Suprapubic skin (tissue), 4 donors: ENCODE measurements at regions not wholly inside any gene's neighbourhood (a gene's known extent, or its start where the extent isn't known, plus 50 kb on each side); places are given as distances from the start of the nearest gene placed in this dataset.

Source experiments
- DNase-seq, 2 donors: peaks; one replicate each; pipeline ENCODE4 v3.0.0-alpha.2; 2019; ENCODE audit warnings: low spot score in 2 of 2
- H3K27ac ChIP-seq: fragments of 200-600 bp; sonication (generic); one replicate; pipeline ENCODE4 v1.5.1; 2019
- H3K27me3 ChIP-seq: fragments of 200-600 bp; sonication (generic); one replicate; pipeline ENCODE4 v1.5.1; 2019
- H3K36me3 ChIP-seq: fragments of 200-600 bp; sonication (generic); one replicate; pipeline ENCODE4 v1.5.1; 2019
- H3K4me1 ChIP-seq: fragments of 200-600 bp; sonication (generic); one replicate; pipeline ENCODE4 v1.5.1; 2019
- H3K4me3 ChIP-seq: fragments of 200-600 bp; sonication (generic); one replicate; pipeline ENCODE4 v1.5.1; 2019; ENCODE audit warnings: mild to moderate bottlenecking
- H3K9me3 ChIP-seq: fragments of 200-600 bp; sonication (generic); one replicate; pipeline ENCODE4 v1.5.1; 2019
- EP300 ChIP-seq: sonication (generic); formaldehyde crosslinking; IDR thresholded peaks from one replicate; pipeline ENCODE4 v1.6.1; 2017; ENCODE audit warnings: antibody characterized with exemption
- POLR2A ChIP-seq, 2 donors: fragments of 450-650 bp; IDR thresholded peaks; one replicate each; pipeline ENCODE4 v1.6.1; 2017; ENCODE audit warnings: antibody characterized with exemption in 2 of 2, mild to moderate bottlenecking in 2 of 2, moderate library complexity in 2 of 2
- POLR2AphosphoS5 ChIP-seq, 3 donors: sonication (generic); formaldehyde crosslinking; IDR thresholded peaks; one replicate each; pipeline ENCODE4 v1.6.1; 2017; ENCODE audit warnings: antibody characterized with exemption in 3 of 3
- WGBS: methylation state at CpG from one replicate; pipeline ENCODE4 v1.1.5; 2018; 5-methylcytosine and 5-hydroxymethylcytosine counted together
- TF ChIP-seq, protein P1 (sequence below), 2 donors: fragments of 200-600 bp in 1 of 2; fragments of 450-650 bp in 1 of 2; sonication (generic) in 1 of 2; IDR thresholded peaks; one replicate each; pipeline ENCODE4 v1.5.1; 2016 to 2019; ENCODE audit warnings: antibody characterized with exemption in 2 of 2, mild to moderate bottlenecking in 1 of 2, moderate library complexity in 1 of 2

DNA sequence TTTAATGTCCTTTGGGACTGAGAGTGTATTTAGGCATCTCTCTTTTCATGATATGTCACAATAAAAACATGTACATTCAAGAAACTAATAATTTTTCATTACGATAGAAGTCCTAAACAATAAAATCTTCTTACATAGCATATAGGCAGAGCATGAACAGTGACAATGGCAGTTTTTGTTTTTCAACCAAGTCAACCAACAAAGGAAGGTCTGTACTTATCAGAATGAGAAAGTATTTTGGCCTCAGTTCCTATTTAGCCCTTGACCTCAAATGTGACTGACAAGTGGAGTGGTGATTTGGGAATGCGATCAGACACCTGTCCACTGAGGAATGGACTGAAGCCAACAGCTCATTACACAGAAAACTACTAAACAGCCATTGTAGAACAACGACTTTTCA lies 219.5 kb downstream of the TMEM161B start:
- TF ChIP-seq EP300 = no peak
- TF ChIP-seq, protein P1, sequence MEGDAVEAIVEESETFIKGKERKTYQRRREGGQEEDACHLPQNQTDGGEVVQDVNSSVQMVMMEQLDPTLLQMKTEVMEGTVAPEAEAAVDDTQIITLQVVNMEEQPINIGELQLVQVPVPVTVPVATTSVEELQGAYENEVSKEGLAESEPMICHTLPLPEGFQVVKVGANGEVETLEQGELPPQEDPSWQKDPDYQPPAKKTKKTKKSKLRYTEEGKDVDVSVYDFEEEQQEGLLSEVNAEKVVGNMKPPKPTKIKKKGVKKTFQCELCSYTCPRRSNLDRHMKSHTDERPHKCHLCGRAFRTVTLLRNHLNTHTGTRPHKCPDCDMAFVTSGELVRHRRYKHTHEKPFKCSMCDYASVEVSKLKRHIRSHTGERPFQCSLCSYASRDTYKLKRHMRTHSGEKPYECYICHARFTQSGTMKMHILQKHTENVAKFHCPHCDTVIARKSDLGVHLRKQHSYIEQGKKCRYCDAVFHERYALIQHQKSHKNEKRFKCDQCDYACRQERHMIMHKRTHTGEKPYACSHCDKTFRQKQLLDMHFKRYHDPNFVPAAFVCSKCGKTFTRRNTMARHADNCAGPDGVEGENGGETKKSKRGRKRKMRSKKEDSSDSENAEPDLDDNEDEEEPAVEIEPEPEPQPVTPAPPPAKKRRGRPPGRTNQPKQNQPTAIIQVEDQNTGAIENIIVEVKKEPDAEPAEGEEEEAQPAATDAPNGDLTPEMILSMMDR (IDR thresholded peaks at IDR 0.05) = no peak
- TF ChIP-seq POLR2AphosphoS5 (IDR thresholded peaks at IDR 0.05) = no peak
- no peak for TF ChIP-seq POLR2A (IDR thresholded peaks at IDR 0.05)
- Histone ChIP-seq H3K27ac (no peak overlapping the region), H3K4me3 (no peak overlapping the region), H3K27me3 (no peaks in the 10 kb centered on the region), H3K4me1 (no peaks in the 10 kb centered on the region), H3K36me3 (no peaks in the 10 kb centered on the region), H3K9me3 (no peaks in the 10 kb centered on the region)
- 77% methylated on average over 3 of the region's 3 CpGs for WGBS
- no peak for DNase-seq

DNA sequence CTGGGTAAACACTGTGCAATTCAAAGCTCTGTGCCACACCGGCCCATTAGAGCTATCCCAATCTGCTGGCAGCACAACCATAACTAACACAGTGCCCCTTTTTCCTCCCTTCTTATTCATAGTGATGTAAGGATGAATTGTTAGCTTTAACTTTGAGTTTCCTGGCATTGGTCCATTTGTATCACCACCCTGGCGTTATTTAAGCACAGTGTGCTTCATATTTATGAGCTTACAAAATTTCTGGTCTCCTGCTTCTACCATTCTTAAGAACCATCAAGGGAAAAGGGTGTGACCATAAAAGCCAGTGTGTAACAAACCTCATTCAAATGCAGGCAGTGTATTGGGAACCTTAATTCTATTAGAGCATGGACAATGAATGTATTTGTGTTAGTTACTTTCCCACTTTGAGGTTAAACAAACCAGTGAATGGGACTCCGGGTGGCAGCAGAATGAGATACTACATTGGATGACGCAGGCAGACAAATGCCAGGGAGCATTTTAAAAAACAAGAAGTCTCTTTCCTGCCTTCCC lies 222.6 kb downstream of the TMEM161B start:
- no peak for TF ChIP-seq POLR2A (IDR thresholded peaks at IDR 0.05)
- TF ChIP-seq POLR2AphosphoS5 (IDR thresholded peaks at IDR 0.05) = no peak
- TF ChIP-seq, protein P1 (IDR thresholded peaks at IDR 0.05) = no peak
- TF ChIP-seq EP300 = no peak
- Histone ChIP-seq H3K36me3 (no peaks in the 10 kb centered on the region), H3K4me3 (no peak overlapping the region), H3K27me3 (no peaks in the 10 kb centered on the region), H3K4me1 (no peaks in the 10 kb centered on the region), H3K9me3 (no peaks in the 10 kb centered on the region), H3K27ac (no peak overlapping the region)
- 67% methylated on average over 4 of the region's 4 CpGs for WGBS
- no peak for DNase-seq

DNA sequence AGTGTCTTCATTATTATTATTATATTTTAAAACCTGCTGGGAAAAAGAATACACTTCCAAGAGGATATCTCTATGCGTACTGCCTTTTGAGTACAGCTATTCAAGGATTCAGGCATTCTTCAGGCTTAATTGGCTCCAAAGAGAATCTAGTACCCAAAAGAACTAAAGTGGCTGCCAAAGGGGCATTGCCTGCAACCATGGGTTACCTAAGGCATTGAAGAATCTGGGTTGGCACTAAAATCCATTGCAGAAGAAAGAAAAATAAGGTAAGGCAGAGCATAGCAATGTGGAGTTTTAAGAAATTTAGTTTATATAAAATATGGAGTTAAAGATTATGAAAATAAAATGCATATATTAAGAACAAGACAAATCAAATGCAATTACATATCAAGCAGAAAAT lies 223.5 kb downstream of the TMEM161B start:
- no peaks in the 10 kb centered on the region for H3K27me3 ChIP-seq
- H3K4me3 ChIP-seq = no peak overlapping the region
- no peaks in the 10 kb centered on the region for H3K4me1 ChIP-seq
- H3K9me3 ChIP-seq = no peaks in the 10 kb centered on the region
- H3K27ac ChIP-seq = no peak overlapping the region
- no peak for DNase-seq
- no peaks in the 10 kb centered on the region for H3K36me3 ChIP-seq
- TF ChIP-seq EP300 (no peak), POLR2AphosphoS5 (IDR thresholded peaks at IDR 0.05) (no peak), POLR2A (IDR thresholded peaks at IDR 0.05) (no peak)
- TF ChIP-seq, protein P1 (IDR thresholded peaks at IDR 0.05) = no peak
- 0% methylated on average over 1 of the region's 1 CpG for WGBS

DNA sequence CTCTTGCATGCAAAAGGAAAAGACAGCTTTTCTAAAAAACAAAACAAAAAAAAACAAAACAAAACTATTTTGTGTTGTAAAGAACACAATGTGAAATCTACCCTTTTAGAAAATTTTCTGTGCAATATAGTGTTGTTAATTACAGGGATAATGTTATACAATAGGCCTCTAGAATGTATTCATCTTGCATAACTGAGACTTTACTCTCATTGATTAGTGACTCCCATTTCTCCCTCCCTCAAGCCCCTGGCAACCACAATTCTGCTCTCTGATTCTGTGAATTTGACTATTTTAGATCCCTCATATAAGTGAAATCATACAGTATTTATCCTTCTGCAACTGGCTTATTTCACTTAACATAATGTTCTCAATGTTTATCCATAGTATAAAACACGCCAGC lies 234.1 kb downstream of the TMEM161B start:
- H3K36me3 ChIP-seq = no peaks in the 10 kb centered on the region
- H3K4me1 ChIP-seq = no peaks in the 10 kb centered on the region
- no peak for TF ChIP-seq EP300
- TF ChIP-seq, protein P1 (IDR thresholded peaks at IDR 0.05) = no peak
- TF ChIP-seq POLR2A (IDR thresholded peaks at IDR 0.05) = no peak
- TF ChIP-seq POLR2AphosphoS5 (IDR thresholded peaks at IDR 0.05) = no peak
- no peak for DNase-seq
- no peaks in the 10 kb centered on the region for H3K9me3 ChIP-seq
- no peaks in the 10 kb centered on the region for H3K27me3 ChIP-seq
- no peak overlapping the region for H3K27ac ChIP-seq
- 51% methylated on average over 1 of the region's 1 CpG for WGBS
- H3K4me3 ChIP-seq = no peak overlapping the region

DNA sequence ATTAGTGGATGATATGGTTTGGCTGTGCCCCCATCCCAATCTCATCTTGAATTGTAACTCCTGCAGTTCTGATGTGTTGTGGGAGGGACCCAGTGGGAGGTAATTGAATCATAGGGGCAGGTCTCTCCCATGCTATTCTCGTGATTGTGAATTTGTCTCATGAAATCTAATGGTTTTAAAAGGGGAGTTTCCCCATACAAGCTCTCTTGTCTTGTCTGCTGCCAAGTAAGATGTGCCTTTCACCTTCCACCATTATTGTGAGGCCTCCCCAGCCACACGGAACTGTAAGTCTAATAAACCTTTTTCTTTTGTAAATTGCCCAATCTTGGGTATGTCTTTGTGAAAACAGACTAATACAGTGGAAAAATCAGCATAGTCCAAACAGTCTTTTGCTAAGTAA lies 235.5 kb downstream of the TMEM161B start:
- no peak for DNase-seq
- Histone ChIP-seq H3K4me1 (no peaks in the 10 kb centered on the region), H3K27me3 (no peaks in the 10 kb centered on the region), H3K27ac (no peak overlapping the region), H3K9me3 (no peaks in the 10 kb centered on the region), H3K36me3 (no peaks in the 10 kb centered on the region), H3K4me3 (no peak overlapping the region)
- TF ChIP-seq EP300 (no peak), POLR2A (IDR thresholded peaks at IDR 0.05) (no peak), POLR2AphosphoS5 (IDR thresholded peaks at IDR 0.05) (no peak)
- TF ChIP-seq, protein P1 (IDR thresholded peaks at IDR 0.05) = no peak
- WGBS = 64% methylated on average over 2 of the region's 2 CpGs
